ENCODE measurements at regions not wholly inside any gene's neighbourhood (a gene's known extent, or its start where the extent isn't known, plus 50 kb on each side); places are given as distances from the start of the nearest gene placed in this dataset.

- TF ChIP-seq ATF2 (tag by site-specific recombination; IDR thresholded peaks at IDR 0.05; ENCODE audit: low read depth) (no peak), CTCF (tag by site-specific recombination; IDR thresholded peaks at IDR 0.05) (no peak), ZNF24 (tag by site-specific recombination; IDR thresholded peaks at IDR 0.05) (no peak), MEIS1 (CRISPR knock-in tag; IDR thresholded peaks at IDR 0.05; ENCODE audit: borderline replicate concordance) (no peak), REST (tag by site-specific recombination; IDR thresholded peaks at IDR 0.05) (no peak), ZNF169 (tag by site-specific recombination; IDR thresholded peaks at IDR 0.05) (no peak), ZNF561 (tag by site-specific recombination; IDR thresholded peaks at IDR 0.05; ENCODE audit: borderline replicate concordance) (no peak), ZNF114 (tag by site-specific recombination; IDR thresholded peaks at IDR 0.05) (no peak), ZNF221 (tag by site-specific recombination; IDR thresholded peaks at IDR 0.05; ENCODE audit: borderline replicate concordance) (no peak), ZNF354C (tag by site-specific recombination; IDR thresholded peaks at IDR 0.05; ENCODE audit: borderline replicate concordance, low read depth) (no peak), KLF1 (tag by site-specific recombination; IDR thresholded peaks at IDR 0.05) (no peak), TSHZ1 (tag by site-specific recombination; IDR thresholded peaks at IDR 0.05; ENCODE audit: borderline replicate concordance) (no peak), ZNF777 (tag by site-specific recombination; IDR thresholded peaks at IDR 0.05; ENCODE audit: borderline replicate concordance) (no peak), ZBTB6 (tag by site-specific recombination; IDR thresholded peaks at IDR 0.05) (no peak)
Observed at GRCh38 chr2:34045101-34045655, 446.1 kb upstream of the FAM98A start.

Data from HEK293 (cell line).